Suprapubic skin (tissue), 4 donors: ENCODE measurements at regions not wholly inside any gene's neighbourhood (a gene's known extent, or its start where the extent isn't known, plus 50 kb on each side); places are given as distances from the start of the nearest gene placed in this dataset.

ENCODE experiments used
- DNase-seq, 2 donors: peaks; one replicate each; pipeline ENCODE4 v3.0.0-alpha.2; 2019; ENCODE audit warnings: low spot score in 2 of 2
- H3K27ac ChIP-seq: fragments of 200-600 bp; sonication (generic); one replicate; pipeline ENCODE4 v1.5.1; 2019
- H3K27me3 ChIP-seq: fragments of 200-600 bp; sonication (generic); one replicate; pipeline ENCODE4 v1.5.1; 2019
- H3K36me3 ChIP-seq: fragments of 200-600 bp; sonication (generic); one replicate; pipeline ENCODE4 v1.5.1; 2019
- H3K4me1 ChIP-seq: fragments of 200-600 bp; sonication (generic); one replicate; pipeline ENCODE4 v1.5.1; 2019
- H3K4me3 ChIP-seq: fragments of 200-600 bp; sonication (generic); one replicate; pipeline ENCODE4 v1.5.1; 2019; ENCODE audit warnings: mild to moderate bottlenecking
- H3K9me3 ChIP-seq: fragments of 200-600 bp; sonication (generic); one replicate; pipeline ENCODE4 v1.5.1; 2019
- CTCF ChIP-seq, 2 donors: fragments of 200-600 bp in 1 of 2; fragments of 450-650 bp in 1 of 2; sonication (generic) in 1 of 2; IDR thresholded peaks; one replicate each; pipeline ENCODE4 v1.5.1; 2016 to 2019; ENCODE audit warnings: antibody characterized with exemption in 2 of 2, mild to moderate bottlenecking in 1 of 2, moderate library complexity in 1 of 2
- EP300 ChIP-seq: sonication (generic); formaldehyde crosslinking; IDR thresholded peaks from one replicate; pipeline ENCODE4 v1.6.1; 2017; ENCODE audit warnings: antibody characterized with exemption
- POLR2A ChIP-seq, 2 donors: fragments of 450-650 bp; IDR thresholded peaks; one replicate each; pipeline ENCODE4 v1.6.1; 2017; ENCODE audit warnings: antibody characterized with exemption in 2 of 2, mild to moderate bottlenecking in 2 of 2, moderate library complexity in 2 of 2
- POLR2AphosphoS5 ChIP-seq, 3 donors: sonication (generic); formaldehyde crosslinking; IDR thresholded peaks; one replicate each; pipeline ENCODE4 v1.6.1; 2017; ENCODE audit warnings: antibody characterized with exemption in 3 of 3
- WGBS: methylation state at CpG from one replicate; pipeline ENCODE4 v1.1.5; 2018; 5-methylcytosine and 5-hydroxymethylcytosine counted together

GRCh38 chr2:196437626-196438025 is 201.9 kb upstream of the CCDC150 start:
- H3K4me3 ChIP-seq: no peak overlapping the region
- TF ChIP-seq POLR2A (IDR thresholded peaks at IDR 0.05) (no peak), EP300 (no peak), POLR2AphosphoS5 (IDR thresholded peaks at IDR 0.05) (no peak), CTCF (IDR thresholded peaks at IDR 0.05) (no peak)
- no peaks in the 10 kb centered on the region for H3K4me1 ChIP-seq
- H3K9me3 ChIP-seq: no peaks in the 10 kb centered on the region
- no peak overlapping the region for H3K27ac ChIP-seq
- WGBS: 91% methylated on average over 6 of the region's 6 CpGs
- no peaks in the 10 kb centered on the region for H3K27me3 ChIP-seq
- H3K36me3 ChIP-seq: no peaks in the 10 kb centered on the region
- DNase-seq: no peak

GRCh38 chr2:196439760-196440159 is 199.8 kb upstream of the CCDC150 start:
- no peak for DNase-seq
- Histone ChIP-seq H3K27me3 (no peaks in the 10 kb centered on the region), H3K27ac (no peak overlapping the region), H3K4me1 (no peaks in the 10 kb centered on the region), H3K9me3 (no peaks in the 10 kb centered on the region), H3K36me3 (no peaks in the 10 kb centered on the region), H3K4me3 (no peak overlapping the region)
- WGBS: 79% methylated on average over 4 of the region's 4 CpGs
- TF ChIP-seq CTCF (IDR thresholded peaks at IDR 0.05) (no peak), POLR2A (IDR thresholded peaks at IDR 0.05) (no peak), EP300 (no peak), POLR2AphosphoS5 (IDR thresholded peaks at IDR 0.05) (no peak)

GRCh38 chr2:196440413-196440812 is 199.1 kb upstream of the CCDC150 start:
- 86% methylated on average over 4 of the region's 4 CpGs for WGBS
- H3K36me3 ChIP-seq: no peaks in the 10 kb centered on the region
- H3K27me3 ChIP-seq: no peaks in the 10 kb centered on the region
- no peaks in the 10 kb centered on the region for H3K4me1 ChIP-seq
- H3K4me3 ChIP-seq: no peak overlapping the region
- no peak for DNase-seq
- H3K27ac ChIP-seq: no peak overlapping the region
- TF ChIP-seq EP300: no peak
- TF ChIP-seq POLR2A (IDR thresholded peaks at IDR 0.05): no peak
- TF ChIP-seq POLR2AphosphoS5 (IDR thresholded peaks at IDR 0.05): no peak
- no peak for TF ChIP-seq CTCF (IDR thresholded peaks at IDR 0.05)
- H3K9me3 ChIP-seq: no peaks in the 10 kb centered on the region

- Histone ChIP-seq H3K4me3 (no peak overlapping the region), H3K36me3 (no peaks in the 10 kb centered on the region), H3K4me1 (no peaks in the 10 kb centered on the region), H3K27me3 (no peaks in the 10 kb centered on the region), H3K27ac (no peak overlapping the region), H3K9me3 (no peaks in the 10 kb centered on the region)
- WGBS: 68% methylated on average over 2 of the region's 2 CpGs
- TF ChIP-seq POLR2A (IDR thresholded peaks at IDR 0.05) (no peak), EP300 (no peak)
- DNase-seq: no peak
Measured at GRCh38 chr2:196441527-196441926, 198.0 kb upstream of the CCDC150 start.

GRCh38 chr2:196442211-196442610 is 197.3 kb upstream of the CCDC150 start:
- no peak overlapping the region for H3K27ac ChIP-seq
- no peak for DNase-seq
- no peaks in the 10 kb centered on the region for H3K36me3 ChIP-seq
- H3K9me3 ChIP-seq: no peaks in the 10 kb centered on the region
- no peaks in the 10 kb centered on the region for H3K27me3 ChIP-seq
- TF ChIP-seq CTCF (IDR thresholded peaks at IDR 0.05) (no peak), EP300 (no peak), POLR2A (IDR thresholded peaks at IDR 0.05) (no peak), POLR2AphosphoS5 (IDR thresholded peaks at IDR 0.05) (no peak)
- no peaks in the 10 kb centered on the region for H3K4me1 ChIP-seq
- H3K4me3 ChIP-seq: no peak overlapping the region

- no peaks in the 10 kb centered on the region for H3K9me3 ChIP-seq
- no peaks in the 10 kb centered on the region for H3K36me3 ChIP-seq
- H3K27ac ChIP-seq: no peak overlapping the region
- no peak for DNase-seq
- no peaks in the 10 kb centered on the region for H3K4me1 ChIP-seq
- H3K27me3 ChIP-seq: no peaks in the 10 kb centered on the region
- WGBS: 85% methylated on average over 1 of the region's 1 CpG
- H3K4me3 ChIP-seq: no peak overlapping the region
- TF ChIP-seq POLR2A (IDR thresholded peaks at IDR 0.05) (no peak), POLR2AphosphoS5 (IDR thresholded peaks at IDR 0.05) (no peak), EP300 (no peak), CTCF (IDR thresholded peaks at IDR 0.05) (no peak)
Measured at GRCh38 chr2:196444442-196444841, 195.1 kb upstream of the CCDC150 start.
